Heart right ventricle (tissue), 16 donors: ENCODE measurements at regions not wholly inside any gene's neighbourhood (a gene's known extent, or its start where the extent isn't known, plus 50 kb on each side); places are given as distances from the start of the nearest gene placed in this dataset.

Experiments used
- ATAC-seq, 8 donors: fragments of 200-7000 bp; cut with Tn5 transposase; one replicate each; pipeline ENCODE4 v1.9.1; 2020; ENCODE audit warnings: mild to moderate bottlenecking in 8 of 8, moderate library complexity in 8 of 8, moderate number of reproducible peaks in 1 of 8
- DNase-seq, 2 donors: peaks; one replicate each; pipeline ENCODE4 v3.0.0-alpha.2; 2020
- H3K27ac ChIP-seq, 10 donors: fragments of 200-600 bp; sonication (generic) in 2 of 10; one replicate each; pipeline versions ENCODE4 v1.5.0 to v1.8.0; 2020 to 2022; ENCODE audit warnings: mild to moderate bottlenecking in 3 of 10
- H3K27me3 ChIP-seq, 7 donors: fragments of 200-600 bp; one replicate each; pipeline ENCODE4 v1.8.0; 2021 to 2022; ENCODE audit warnings: mild to moderate bottlenecking in 2 of 7
- H3K36me3 ChIP-seq, 9 donors: fragments of 200-600 bp; sonication (generic) in 1 of 9; one replicate each; pipeline versions ENCODE4 v1.5.0 to v1.8.0; 2020 to 2022; ENCODE audit warnings: mild to moderate bottlenecking in 2 of 9
- H3K4me1 ChIP-seq, 9 donors: fragments of 200-600 bp; sonication (generic) in 1 of 9; one replicate each; pipeline versions ENCODE4 v1.5.0 to v1.8.0; 2020 to 2022; ENCODE audit warnings: mild to moderate bottlenecking in 4 of 9
- H3K4me3 ChIP-seq, 10 donors: fragments of 200-600 bp; sonication (generic) in 2 of 10; one replicate each; pipeline versions ENCODE4 v1.5.0 to v1.8.0; 2020 to 2022; ENCODE audit warnings: mild to moderate bottlenecking in 7 of 10, moderate library complexity in 2 of 10
- H3K9me3 ChIP-seq, 11 donors: fragments of 200-600 bp in 10 of 11; sonication (generic) in 2 of 11; one replicate each; pipeline versions ENCODE4 v1.5.0 to v1.8.0; 2013 to 2022; ENCODE audit warnings: mild to moderate bottlenecking in 2 of 11, control low read depth in 1 of 11, moderate library complexity in 1 of 11
- CTCF ChIP-seq, 9 donors: fragments of 200-600 bp; sonication (generic) in 2 of 9; IDR thresholded peaks; one replicate each; pipeline versions ENCODE4 v1.5.0 to v1.8.0; 2021 to 2022; ENCODE audit warnings: antibody characterized with exemption in 9 of 9, mild to moderate bottlenecking in 5 of 9, moderate library complexity in 1 of 9
- WGBS, 2 donors: extraction: QIAGEN DNeasy Blood & Tissue Kit; methylation state at CpG; one replicate each; pipeline ENCODE4 v1.1.7; 2013; ENCODE audit warnings: inconsistent platforms in 1 of 2; 5-methylcytosine and 5-hydroxymethylcytosine counted together
- intact Hi-C, 10 donors: fragments of 100-400 bp; cut with DNase I; formaldehyde crosslinking; loops; one replicate each; pipeline versions ENCODE4 v1.11.1 to v1.14.2; 2022
- donor health status: Arrhythmogenic right ventricular cardiomyopathy.
- donor health status: ischemic (EF 13 %, LVEDD 7.1; RV severe dilation, severe dysfunction).
- donor health status: healthy with polysubstance abuse.
- donor health status: DM: no; HTN: yes; CAD: no.
- donor health status: DM: no; HTN: no; CAD: no.
- donor health status: ischemic (EF 25% LVEDD 6.9; RV normal size, moderate dysfunction).
- donor health status: ischemic (EF 25% LVEDD 5.7; RV mildly dilated, moderate dysfunction).
- donor health status: healthy.
- donor health status: DM: yes; HTN: yes; CAD: no.
- donor health status: Ischemic cardiomyopathy.
- donor health status: ischemic (EF 35%, LVEDD 5.7; RV mildly dilated, moderate dysfunction).
- donor health status: nonischemic (EF 11% LVEDD 7.7; RV severe dilation, severe dysfunction).
- donor health status: DM: yes; HTN: yes; CAD: no.
- donor health status: PGD.
- donor health status: ischemic (EF 29% LVEDD 5.4; RV normal size, mild dysfunction).
- donor health status: nonischemic (EF 23%, LVEDD 6.1; RV moderate dilation, normal function).

GRCh38 chr18:77983270-77983669 lies 733.6 kb downstream of the GALR1 start:
- H3K36me3 ChIP-seq, result no peaks in the 10 kb centered on the region
- intact Hi-C loops, result no loop called here
- 84 to 87% methylated on average over 10 of the region's 10 CpGs for WGBS, 2 donors
- H3K27ac ChIP-seq, result no peak overlapping the region
- DNase-seq (no peak), ATAC-seq (no peak)
- H3K27me3 ChIP-seq, result no peaks in the 10 kb centered on the region
- no peak overlapping the region for H3K4me3 ChIP-seq
- no peaks in the 10 kb centered on the region for H3K4me1 ChIP-seq
- H3K9me3 ChIP-seq, result peaks cover 0 to 9% (median 0%) of the 10 kb centered on the region in 11 donors
- no peak for TF ChIP-seq CTCF (IDR thresholded peaks at IDR 0.05)

- intact Hi-C loops, result no loop called here
- peaks cover 0 to 1% (median 0%) of the 10 kb centered on the region in 7 donors for H3K27me3 ChIP-seq
- WGBS, 2 donors, result 79 to 82% methylated on average over 14 of the region's 14 CpGs
- TF ChIP-seq CTCF (IDR thresholded peaks at IDR 0.05), result no peak
- no peak overlapping the region for H3K4me3 ChIP-seq
- ATAC-seq, result no peak
- H3K27ac ChIP-seq, result no peak overlapping the region
- no peak for DNase-seq
- no peaks in the 10 kb centered on the region for H3K36me3 ChIP-seq
- H3K4me1 ChIP-seq, result no peaks in the 10 kb centered on the region
- H3K9me3 ChIP-seq, result peaks cover 0 to 9% (median 0%) of the 10 kb centered on the region in 11 donors
These were observed 734.5 kb downstream of the GALR1 start for GRCh38 chr18:77984178-77984577.

GRCh38 chr18:77984833-77985232 lies 735.2 kb downstream of the GALR1 start:
- 93 to 94% methylated on average over 8 of the region's 8 CpGs for WGBS, 2 donors
- no peak overlapping the region for H3K4me3 ChIP-seq
- no peak for TF ChIP-seq CTCF (IDR thresholded peaks at IDR 0.05)
- H3K36me3 ChIP-seq, result no peaks in the 10 kb centered on the region
- H3K27ac ChIP-seq, result no peak overlapping the region
- ATAC-seq (no peak), DNase-seq (no peak)
- peaks cover 0 to 3% (median 0%) of the 10 kb centered on the region in 7 donors for H3K27me3 ChIP-seq
- H3K9me3 ChIP-seq, result peaks cover 0 to 9% (median 0%) of the 10 kb centered on the region in 11 donors
- intact Hi-C loops, result no loop called here
- no peaks in the 10 kb centered on the region for H3K4me1 ChIP-seq

GRCh38 chr18:77985526-77986281 lies 736.1 kb downstream of the GALR1 start:
- ATAC-seq, result no peak
- H3K36me3 ChIP-seq, result no peaks in the 10 kb centered on the region
- H3K9me3 ChIP-seq, result peaks cover 0 to 9% (median 0%) of the 10 kb centered on the region in 11 donors
- DNase-seq, result no peak
- peaks cover 0 to 3% (median 0%) of the 10 kb centered on the region in 7 donors for H3K27me3 ChIP-seq
- H3K27ac ChIP-seq, result no peak overlapping the region
- no peak for TF ChIP-seq CTCF (IDR thresholded peaks at IDR 0.05)
- intact Hi-C loops, result no loop called here
- no peaks in the 10 kb centered on the region for H3K4me1 ChIP-seq
- WGBS, 2 donors, result 74 to 77% methylated on average over 14 of the region's 14 CpGs
- H3K4me3 ChIP-seq, result no peak overlapping the region
